ENCODE measurements at regions not wholly inside any gene's neighbourhood (a gene's known extent, or its start where the extent isn't known, plus 50 kb on each side); places are given as distances from the start of the nearest gene placed in this dataset.

DNA sequence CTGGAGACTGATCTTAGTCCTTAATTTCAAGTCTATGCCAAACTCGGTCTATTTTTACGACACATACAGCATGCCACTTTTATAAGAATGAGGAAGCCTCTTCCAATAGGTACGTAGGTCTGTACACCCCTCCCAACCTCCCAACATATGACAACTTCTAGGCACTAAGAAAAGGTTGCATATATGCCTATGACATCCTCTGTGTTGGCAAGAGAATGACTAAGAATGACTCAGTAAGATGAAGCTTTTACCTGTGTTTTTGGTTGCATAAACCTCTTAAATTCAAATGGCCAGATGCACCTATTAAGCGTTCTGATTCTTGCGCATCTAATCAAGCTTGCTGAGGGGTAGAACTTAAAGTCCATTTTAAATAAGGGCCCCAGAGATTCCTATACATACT lies 586.4 kb upstream of the ZEB2 start:
- no peak overlapping the region for H3K27ac Mint-ChIP-seq
- no peaks in the 10 kb centered on the region for H3K4me1 Mint-ChIP-seq (ENCODE audit: low read depth)
- TF ChIP-seq CTCF (IDR thresholded peaks at IDR 0.05; ENCODE audit: unreplicated experiment) = no peak
- no peak for DNase-seq (ENCODE audit: low spot score, unreplicated experiment)
- H3K9me3 Mint-ChIP-seq (ENCODE audit: low read depth) = peaks cover 6% of the 10 kb centered on the region
- H3K36me3 Mint-ChIP-seq (ENCODE audit: insufficient read depth) = peaks cover under 1% of the 10 kb centered on the region
- H3K27me3 Mint-ChIP-seq = no peaks in the 10 kb centered on the region
- H3K4me3 Mint-ChIP-seq (ENCODE audit: low read depth) = no peak overlapping the region

GRCh38 chr2:145102706-145103105 lies 582.8 kb upstream of the ZEB2 start:
- Mint-ChIP-seq H3K27ac (no peak overlapping the region), H3K4me1 (ENCODE audit: low read depth) (no peaks in the 10 kb centered on the region), H3K27me3 (no peaks in the 10 kb centered on the region), H3K9me3 (ENCODE audit: low read depth) (peaks cover 9% of the 10 kb centered on the region), H3K4me3 (ENCODE audit: low read depth) (no peak overlapping the region), H3K36me3 (ENCODE audit: insufficient read depth) (peaks cover 1% of the 10 kb centered on the region)
- no peak for TF ChIP-seq CTCF (IDR thresholded peaks at IDR 0.05; ENCODE audit: unreplicated experiment)
- DNase-seq (ENCODE audit: low spot score, unreplicated experiment) = no peak

DNA sequence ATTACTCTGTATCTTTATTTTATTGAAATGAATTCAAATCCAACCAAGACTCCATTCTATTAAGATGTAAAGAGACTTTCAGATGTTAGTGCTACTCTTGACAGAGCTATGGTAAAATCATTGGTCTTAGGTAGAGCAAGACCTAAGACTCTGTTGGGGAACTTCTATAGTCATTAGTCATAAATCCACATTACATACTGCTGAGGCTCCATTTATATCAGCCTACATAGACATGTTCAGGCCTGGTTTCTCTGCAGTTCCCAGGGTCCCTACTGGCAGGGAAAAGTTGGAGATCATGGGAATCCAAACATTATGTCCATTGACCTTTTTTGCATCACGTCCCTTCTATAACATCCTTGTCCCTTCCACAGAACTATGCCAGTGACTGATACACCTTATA lies 580.4 kb upstream of the ZEB2 start:
- DNase-seq (ENCODE audit: low spot score, unreplicated experiment) = no peak
- Mint-ChIP-seq H3K27ac (no peak overlapping the region), H3K36me3 (ENCODE audit: insufficient read depth) (peaks cover 1% of the 10 kb centered on the region), H3K4me3 (ENCODE audit: low read depth) (no peak overlapping the region), H3K4me1 (ENCODE audit: low read depth) (peaks cover 5% of the 10 kb centered on the region), H3K27me3 (no peaks in the 10 kb centered on the region), H3K9me3 (ENCODE audit: low read depth) (peaks cover 9% of the 10 kb centered on the region)
- no peak for TF ChIP-seq CTCF (IDR thresholded peaks at IDR 0.05; ENCODE audit: unreplicated experiment)

GRCh38 chr2:145096582-145096981 lies 576.7 kb upstream of the ZEB2 start:
- Mint-ChIP-seq H3K36me3 (ENCODE audit: insufficient read depth) (peaks cover 1% of the 10 kb centered on the region), H3K27ac (no peak overlapping the region), H3K4me3 (ENCODE audit: low read depth) (no peak overlapping the region), H3K4me1 (ENCODE audit: low read depth) (peaks cover 5% of the 10 kb centered on the region), H3K9me3 (ENCODE audit: low read depth) (peaks cover 9% of the 10 kb centered on the region), H3K27me3 (no peaks in the 10 kb centered on the region)
- no peak for TF ChIP-seq CTCF (IDR thresholded peaks at IDR 0.05; ENCODE audit: unreplicated experiment)
- DNase-seq (ENCODE audit: low spot score, unreplicated experiment) = no peak

- H3K27me3 Mint-ChIP-seq = no peaks in the 10 kb centered on the region
- no peaks in the 10 kb centered on the region for H3K36me3 Mint-ChIP-seq (ENCODE audit: insufficient read depth)
- H3K4me3 Mint-ChIP-seq (ENCODE audit: low read depth) = no peak overlapping the region
- H3K9me3 Mint-ChIP-seq (ENCODE audit: low read depth) = peaks cover 6% of the 10 kb centered on the region
- no peak overlapping the region for H3K27ac Mint-ChIP-seq
- DNase-seq (ENCODE audit: low spot score, unreplicated experiment) = no peak
- H3K4me1 Mint-ChIP-seq (ENCODE audit: low read depth) = peaks cover 5% of the 10 kb centered on the region
- no peak for TF ChIP-seq CTCF (IDR thresholded peaks at IDR 0.05; ENCODE audit: unreplicated experiment)
These were observed 575.9 kb upstream of the ZEB2 start for GRCh38 chr2:145095641-145096435.

Data from progenitor cell of endocrine pancreas (in vitro differentiated cells).